Prostate gland (tissue), 2 donors: ENCODE measurements at regions not wholly inside any gene's neighbourhood (a gene's known extent, or its start where the extent isn't known, plus 50 kb on each side); places are given as distances from the start of the nearest gene placed in this dataset.

Experiments
- POLR2A ChIP-seq: fragments of 450-650 bp; IDR thresholded peaks from one replicate; pipeline ENCODE4 v1.6.1; 2016; ENCODE audit warnings: antibody characterized with exemption, mild to moderate bottlenecking
- TF ChIP-seq, protein P1 (sequence below), 4 experiments: fragments of 200-600 bp in 2 of 4; fragments of 450-650 bp in 2 of 4; sonication (generic) in 2 of 4; IDR thresholded peaks; 1 replicate in 3 of 4; 2 replicates in 1 of 4; pipeline ENCODE4 v1.5.1; 2016 to 2019; ENCODE audit warnings: antibody characterized with exemption in 4 of 4, mild to moderate bottlenecking in 2 of 4, moderate library complexity in 2 of 4

DNA sequence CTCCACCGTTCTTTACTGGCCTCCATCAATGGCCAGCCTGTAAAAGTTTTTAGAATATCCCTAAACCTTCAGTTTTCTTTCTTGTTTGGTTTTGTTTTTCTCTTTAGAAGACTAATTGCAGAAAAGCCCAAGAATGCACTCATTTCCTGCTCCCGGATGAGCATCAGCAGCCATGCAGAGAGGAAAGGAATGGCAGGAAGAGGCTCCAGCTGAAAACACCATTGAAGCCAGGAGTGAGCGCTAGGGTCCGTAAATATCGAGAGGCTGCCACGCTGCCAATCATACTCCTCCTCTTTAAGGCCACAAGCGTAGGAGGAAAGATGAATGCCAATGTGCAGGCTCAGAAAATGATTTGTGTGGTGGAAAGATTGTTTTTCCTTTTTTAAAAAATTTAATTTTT lies 57.4 kb upstream of the UBE2L5 start:
- no peak for TF ChIP-seq POLR2A
- TF ChIP-seq, protein P1, sequence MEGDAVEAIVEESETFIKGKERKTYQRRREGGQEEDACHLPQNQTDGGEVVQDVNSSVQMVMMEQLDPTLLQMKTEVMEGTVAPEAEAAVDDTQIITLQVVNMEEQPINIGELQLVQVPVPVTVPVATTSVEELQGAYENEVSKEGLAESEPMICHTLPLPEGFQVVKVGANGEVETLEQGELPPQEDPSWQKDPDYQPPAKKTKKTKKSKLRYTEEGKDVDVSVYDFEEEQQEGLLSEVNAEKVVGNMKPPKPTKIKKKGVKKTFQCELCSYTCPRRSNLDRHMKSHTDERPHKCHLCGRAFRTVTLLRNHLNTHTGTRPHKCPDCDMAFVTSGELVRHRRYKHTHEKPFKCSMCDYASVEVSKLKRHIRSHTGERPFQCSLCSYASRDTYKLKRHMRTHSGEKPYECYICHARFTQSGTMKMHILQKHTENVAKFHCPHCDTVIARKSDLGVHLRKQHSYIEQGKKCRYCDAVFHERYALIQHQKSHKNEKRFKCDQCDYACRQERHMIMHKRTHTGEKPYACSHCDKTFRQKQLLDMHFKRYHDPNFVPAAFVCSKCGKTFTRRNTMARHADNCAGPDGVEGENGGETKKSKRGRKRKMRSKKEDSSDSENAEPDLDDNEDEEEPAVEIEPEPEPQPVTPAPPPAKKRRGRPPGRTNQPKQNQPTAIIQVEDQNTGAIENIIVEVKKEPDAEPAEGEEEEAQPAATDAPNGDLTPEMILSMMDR (IDR thresholded peaks at IDR 0.05): no peak
